Stimulated activated CD8-positive, alpha-beta memory T cell treated with anti-CD3 and anti-CD28 coated beads, Interleukin-4, amount 100 ng/mL, for 4 hours (primary cell): ENCODE measurements at regions not wholly inside any gene's neighbourhood (a gene's known extent, or its start where the extent isn't known, plus 50 kb on each side); places are given as distances from the start of the nearest gene placed in this dataset.

Experiments used
- DNase-seq, 2 donors: peaks; one replicate each; pipeline ENCODE4 v3.0.0-alpha.2; 2020; ENCODE audit warnings: low read depth in 2 of 2, low spot score in 1 of 2

DNA sequence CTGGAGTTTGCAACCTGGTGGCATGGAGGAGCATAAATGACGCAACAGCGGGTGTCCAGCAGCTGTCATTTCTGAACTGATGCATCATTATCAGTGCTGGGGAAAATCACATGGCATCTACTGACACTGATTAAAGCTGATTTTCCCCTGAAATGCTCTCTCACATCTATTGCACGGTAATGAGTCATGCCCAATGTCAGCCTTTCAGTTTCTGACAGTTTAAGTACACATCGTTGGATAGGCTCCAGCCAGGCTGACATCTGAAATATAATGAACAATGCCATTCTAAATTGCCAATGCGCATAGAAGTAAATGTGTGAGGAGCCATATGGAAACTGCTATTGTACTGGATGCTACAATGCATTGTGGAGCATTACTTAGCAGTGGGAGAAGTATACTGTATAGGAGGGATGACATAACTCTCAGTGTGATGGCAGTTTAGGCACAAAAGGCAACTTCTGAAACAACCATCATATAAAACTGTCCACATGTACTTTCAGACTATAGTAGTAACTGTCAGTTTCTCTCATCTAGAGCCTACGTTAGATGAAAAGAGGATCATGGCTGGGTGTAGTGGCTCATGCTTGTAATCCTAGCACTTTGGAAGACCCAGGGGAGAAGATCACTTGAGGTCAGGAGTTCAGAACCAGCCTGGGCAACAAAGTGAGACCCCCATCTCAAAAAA, 389.3 kb upstream of the DMAC1 start:
- no peak for DNase-seq

DNA sequence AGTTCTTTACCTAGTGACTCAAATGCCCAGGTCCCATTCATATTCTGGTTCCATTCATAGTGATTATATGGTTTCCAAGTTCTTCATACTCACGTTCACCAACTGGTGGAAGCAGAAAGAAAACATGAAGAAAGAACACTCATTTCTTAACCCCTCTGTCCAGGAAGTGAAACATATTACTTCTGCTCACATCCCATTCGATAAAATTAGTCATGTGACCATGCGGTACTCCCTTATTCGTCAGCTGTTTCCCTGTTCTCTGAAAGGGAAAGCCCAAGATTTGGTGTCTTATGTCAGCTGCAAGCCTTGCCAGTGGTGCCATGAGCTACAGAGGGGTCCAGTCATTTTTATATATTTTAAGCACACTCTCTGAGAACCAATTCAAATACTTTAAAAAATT, 387.0 kb upstream of the DMAC1 start:
- no peak for DNase-seq

DNA sequence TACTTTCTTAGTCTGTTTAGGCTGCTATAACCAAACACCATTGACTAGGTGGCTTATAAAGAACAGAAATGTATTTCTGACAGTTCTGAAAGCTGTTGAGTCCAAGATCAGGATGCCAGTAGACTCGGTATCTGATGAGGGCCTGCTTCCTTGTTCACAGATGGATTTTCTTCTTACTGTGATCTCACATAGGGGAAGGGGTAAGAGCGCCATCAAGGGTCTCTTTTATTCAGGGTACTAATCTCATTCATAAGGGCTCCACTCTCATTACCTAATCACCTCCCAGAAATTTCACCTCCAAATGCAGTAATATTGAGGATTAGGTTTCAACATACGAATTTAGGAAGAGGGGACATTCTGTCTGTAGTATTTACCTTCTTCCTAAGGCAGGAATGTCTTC, 384.0 kb upstream of the DMAC1 start:
- DNase-seq, result no peak

DNA sequence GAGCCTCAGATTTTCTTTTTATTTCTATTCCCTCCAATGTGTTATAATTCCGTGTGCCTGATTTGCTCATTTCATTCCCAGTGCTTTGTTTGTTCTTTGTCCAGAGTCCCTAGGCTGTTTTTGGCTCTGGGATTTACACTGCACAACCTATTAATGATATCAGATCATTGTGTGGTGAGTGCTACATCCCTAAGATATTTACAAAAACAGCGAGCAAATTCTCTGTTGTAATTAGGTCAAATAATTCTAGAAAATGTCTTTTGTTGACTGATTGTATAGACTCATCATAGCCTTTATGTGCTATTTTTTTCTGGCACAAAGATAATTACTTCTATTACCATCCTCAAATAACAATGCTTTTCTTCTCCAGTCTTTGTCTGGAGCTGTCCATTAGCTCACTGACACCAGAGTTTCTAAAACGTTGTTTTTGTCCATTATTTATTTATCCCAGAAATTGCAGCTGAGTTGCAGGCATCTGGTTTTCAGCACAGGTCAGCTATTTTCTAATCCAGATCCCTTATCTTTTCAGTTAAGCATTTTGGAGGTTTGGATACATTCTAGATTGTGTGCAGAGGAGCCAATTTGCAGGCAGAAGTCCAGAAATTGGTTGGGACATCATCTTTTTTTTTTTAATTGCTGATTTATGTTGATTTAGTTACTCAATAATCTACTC, 379.9 kb upstream of the DMAC1 start:
- DNase-seq, result no peak

DNA sequence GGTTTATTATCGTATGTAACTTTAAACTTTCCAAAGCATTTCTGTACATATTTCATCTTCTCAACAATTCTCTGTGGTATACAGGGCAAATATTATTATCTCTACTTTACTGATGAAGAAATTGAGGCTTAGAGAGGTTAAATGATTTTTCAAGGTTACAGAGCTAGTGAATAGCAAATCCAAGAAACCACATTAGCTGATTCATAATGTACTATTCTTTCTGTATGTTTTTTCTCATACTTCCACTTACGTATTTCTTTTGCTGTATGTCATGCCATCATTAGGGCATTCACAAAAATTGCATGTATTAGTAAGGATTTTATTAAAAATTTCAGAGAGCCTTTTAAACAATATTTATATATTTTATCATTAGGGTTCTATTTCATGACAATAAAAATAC, 372.4 kb upstream of the DMAC1 start:
- no peak for DNase-seq

DNA sequence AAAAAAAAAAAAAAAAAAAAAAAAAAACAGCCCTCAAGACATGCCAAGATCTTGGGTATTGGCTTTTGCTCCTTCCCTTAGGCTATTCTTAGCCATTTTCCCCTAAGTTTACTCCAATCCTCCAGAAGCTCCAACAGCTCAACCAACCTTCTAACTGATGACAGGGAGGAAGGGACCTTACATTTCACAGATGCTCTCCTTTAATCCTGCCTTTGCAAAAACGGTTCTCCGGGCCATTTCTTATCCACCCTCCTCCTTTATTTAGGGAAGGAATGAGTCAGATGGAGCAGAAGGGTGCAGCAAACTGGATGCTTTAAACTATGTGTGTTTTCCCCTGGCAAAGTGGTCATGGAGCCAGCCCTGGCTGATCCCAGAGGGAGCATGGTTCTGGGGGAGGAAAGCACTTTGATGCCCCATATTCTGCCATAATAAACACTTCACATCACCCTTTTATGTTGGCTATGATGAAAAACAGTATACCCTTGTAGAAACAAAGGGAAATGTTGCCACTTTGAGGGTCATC, 369.4 kb upstream of the DMAC1 start:
- no peak for DNase-seq

DNA sequence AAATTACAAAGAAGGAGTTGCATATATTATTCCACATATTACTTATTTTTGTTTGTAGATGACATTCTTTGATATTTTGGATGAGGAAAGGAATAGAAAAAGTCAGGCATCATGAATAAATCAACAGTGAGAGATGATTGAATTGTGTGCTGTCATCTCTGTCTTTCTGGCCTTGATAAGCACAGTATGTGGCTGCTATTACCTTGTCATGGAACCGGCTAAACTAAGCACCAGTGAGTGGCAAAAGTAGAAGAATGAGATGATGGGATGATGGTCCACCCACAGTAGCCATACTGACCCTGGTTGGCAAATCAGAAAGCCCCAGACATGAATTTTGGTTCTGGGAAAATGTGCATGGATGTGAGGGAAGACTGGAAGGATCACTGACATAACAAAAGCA, 361.2 kb upstream of the DMAC1 start:
- no peak for DNase-seq

DNA sequence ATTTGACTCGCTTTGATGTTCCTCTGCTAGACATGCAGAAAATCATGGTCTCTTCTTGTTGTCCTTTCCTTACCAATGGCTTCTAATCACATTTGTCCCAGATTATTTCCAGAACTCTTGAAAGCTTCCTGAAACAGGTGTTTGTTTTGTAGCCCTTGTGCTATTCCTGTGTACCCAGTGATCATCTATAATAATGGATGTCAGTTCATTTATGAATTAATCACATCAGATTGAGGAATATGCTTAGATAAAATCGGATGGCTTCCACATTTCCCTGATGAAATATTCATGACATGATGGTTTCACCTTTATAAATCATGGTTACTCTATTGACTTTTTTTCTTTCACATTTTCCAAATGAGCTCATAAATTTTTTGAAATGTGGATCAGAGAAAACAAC, 359.0 kb upstream of the DMAC1 start:
- no peak for DNase-seq

DNA sequence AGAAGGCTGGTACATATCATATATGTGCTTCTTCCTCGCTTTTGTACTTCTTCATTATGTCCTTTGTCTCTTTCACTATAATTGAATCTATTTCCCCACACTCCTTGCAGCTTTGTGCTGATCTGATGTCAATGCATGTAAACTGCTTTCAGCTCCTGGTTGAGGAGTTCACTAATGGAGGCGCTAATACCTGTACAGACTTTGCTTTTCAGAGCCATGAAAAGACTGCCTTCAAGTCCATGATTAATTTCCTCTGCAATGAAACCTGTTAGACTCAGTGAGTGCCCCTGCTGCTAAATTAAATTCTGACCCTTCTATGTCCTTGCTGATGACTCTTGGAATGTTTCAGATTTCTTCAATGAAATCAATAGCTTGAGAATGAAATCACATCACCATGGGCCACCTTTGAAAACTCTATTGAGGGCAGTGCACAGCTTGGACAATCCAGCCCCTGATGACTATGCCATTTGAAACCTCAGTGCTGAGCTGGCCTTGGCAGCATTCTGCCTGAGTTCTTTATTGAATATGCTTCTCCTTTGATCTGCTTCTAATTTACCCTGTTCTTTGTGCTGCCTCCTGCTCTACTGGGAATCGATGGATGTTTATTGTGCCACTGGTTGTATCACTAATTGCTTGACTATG, 358.2 kb upstream of the DMAC1 start:
- no peak for DNase-seq

DNA sequence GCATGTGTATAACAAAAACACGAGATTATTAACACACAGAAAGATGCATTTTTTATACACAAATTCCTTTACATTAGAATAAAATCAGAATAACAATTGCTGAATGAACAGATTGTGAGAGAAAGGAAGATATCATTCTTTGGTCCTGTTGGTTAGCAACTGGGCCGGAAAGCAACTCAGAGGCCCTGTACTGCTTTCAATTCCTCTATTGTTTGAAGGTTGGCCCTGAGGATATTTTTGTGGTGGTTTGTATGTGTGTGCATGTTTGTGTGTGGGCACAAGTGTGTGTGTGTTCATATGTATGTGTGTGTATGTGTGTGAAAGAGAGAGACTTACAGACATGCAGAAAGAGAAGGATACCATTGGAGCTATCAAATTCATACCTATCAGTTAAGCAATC, 356.8 kb upstream of the DMAC1 start:
- no peak for DNase-seq

DNA sequence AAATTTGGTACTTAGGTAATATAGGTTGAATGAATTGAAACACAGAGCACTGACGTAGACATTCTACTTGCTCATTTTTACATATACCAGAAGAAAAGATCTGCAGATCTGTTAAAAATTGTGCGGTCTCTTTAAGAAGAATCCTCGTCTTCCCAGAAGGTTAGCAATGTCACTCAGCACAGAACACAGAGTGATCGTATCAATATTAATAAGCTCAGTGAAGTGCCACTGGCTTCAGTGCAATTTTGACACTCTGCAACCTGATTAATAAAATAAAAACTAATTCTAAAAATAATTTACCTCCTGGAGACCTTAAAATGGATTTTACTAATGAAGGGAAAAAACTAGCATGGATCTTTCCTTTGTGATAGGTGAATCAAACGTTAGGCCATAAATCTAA, 356.1 kb upstream of the DMAC1 start:
- DNase-seq, result no peak

DNA sequence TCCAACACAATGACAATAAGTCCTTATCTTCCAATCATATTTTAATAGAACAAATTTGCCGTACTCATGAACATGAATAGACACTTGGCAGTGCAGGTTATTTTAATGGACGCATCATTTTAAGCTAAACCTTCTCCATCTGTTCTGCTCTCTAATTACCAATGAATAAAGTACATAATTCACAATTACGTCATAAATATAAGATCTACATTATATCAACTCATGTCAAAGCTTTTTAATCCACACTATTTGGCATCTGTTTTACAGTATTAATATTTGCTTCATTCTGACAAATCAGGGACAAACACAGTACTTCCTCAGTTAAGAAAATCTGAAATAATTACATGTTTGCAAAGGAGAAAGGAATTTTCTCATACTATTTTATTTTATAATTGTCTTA, 344.1 kb upstream of the DMAC1 start:
- no peak for DNase-seq

DNA sequence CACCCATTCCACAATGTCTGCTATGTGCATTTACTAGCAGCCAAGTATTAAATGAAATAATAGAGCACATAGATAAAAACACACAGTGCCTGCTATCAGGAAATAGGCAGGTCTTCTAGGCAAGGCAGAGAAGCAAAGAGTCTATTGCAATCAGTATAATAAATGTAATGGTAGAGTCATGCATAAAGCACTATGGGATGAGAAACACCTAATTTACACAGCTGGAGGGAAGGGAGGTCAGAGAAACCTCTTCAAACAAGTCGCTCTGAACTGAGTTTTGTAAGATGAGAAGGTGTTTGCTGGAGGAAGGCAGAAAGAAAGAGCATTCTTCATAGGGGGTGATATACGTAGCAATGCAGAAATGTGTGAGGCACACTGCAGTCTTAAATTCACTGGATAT, 341.0 kb upstream of the DMAC1 start:
- DNase-seq, result no peak

DNA sequence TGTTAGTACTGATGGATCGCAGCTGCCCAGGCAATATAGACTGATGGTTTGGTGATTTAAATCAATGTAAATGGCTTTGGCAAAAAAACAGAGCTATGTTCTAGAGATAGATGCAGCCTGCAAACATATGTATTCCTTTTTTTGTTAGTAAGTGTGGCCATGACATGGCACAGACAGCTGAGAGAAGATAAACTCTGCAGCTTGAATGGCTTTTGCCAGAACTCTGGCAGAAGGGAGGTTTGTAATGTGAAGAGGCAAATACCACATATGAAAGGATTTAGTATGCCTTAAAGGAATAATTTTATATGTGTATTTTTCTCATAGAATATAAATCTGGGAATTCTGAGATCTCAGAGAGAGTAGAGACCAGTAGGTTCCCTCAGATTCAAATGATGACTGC, 340.2 kb upstream of the DMAC1 start:
- no peak for DNase-seq

DNA sequence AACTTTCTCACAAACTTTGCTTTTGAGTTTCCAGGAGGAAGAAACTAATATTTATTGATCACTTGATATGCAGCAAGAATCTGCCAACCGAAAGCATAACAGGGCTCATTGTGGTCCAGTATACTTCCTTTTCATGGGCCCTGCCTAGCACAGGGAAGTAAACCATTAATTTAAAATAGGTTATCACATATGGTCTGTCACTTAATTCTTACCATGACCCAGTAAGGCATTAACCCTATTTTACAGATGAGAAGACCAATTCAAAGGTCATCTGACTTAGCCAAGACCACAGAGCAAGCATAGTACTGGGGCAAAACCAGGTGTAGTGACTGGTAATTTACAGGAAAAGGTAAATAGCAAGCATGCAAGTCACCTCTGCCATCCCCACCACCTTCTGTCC, 336.9 kb upstream of the DMAC1 start:
- DNase-seq, result no peak

DNA sequence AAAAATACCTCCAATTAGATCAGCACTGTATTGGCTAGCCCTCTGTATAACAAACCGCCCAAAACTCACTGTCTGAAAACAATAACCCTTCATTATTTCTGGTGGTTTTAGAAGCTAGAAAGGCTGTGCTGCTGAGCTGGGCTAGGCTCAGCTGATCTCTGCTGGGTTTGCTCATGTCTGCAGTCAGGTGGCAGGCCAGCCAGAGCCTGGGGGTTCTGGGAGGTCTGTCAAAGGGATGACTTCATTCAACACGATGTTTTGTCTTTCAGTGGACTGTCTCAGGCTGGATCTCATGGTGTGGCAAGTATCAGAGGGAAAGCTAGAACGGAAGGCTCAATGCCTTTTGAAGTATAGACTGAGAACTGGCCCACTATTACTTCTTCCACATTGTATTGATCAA, 335.1 kb upstream of the DMAC1 start:
- no peak for DNase-seq

DNA sequence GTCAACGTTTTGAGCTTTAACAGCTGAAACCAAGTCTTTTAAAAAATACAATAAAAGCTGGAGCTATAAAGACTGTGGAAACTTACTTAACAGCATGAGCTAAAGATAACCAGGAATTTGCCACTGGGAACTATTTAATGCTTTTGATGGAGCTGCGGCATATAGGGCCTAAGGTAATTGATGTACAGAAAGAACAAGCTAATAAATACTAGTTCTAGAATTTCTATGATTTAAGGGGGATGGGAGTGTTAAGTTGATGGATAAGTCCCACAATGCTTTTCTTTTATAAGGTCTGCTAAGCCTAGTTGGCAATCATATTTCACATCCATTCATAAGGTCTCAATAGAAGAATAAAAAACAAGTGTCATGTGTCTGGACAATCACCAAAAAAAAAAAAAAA, 334.0 kb upstream of the DMAC1 start:
- DNase-seq, result no peak

DNA sequence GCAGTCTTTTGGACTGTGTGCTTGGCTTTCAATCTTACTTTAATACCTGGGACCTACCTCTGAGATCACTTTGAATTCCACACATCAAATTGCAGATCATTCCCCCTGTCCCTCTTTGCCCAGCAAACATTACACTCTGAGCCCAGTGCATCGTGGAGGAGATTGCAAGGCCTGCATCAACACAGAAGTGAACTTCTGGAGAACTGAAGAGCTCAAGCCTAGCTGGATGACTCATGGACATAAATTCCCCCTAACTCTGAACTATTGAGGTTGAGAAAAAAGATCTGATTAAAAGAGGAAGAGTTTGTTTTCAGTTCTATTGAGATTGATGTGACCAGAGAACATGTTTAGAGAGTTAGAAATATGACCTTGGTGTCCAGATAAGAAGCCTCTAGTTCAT, 316.0 kb upstream of the DMAC1 start:
- no peak for DNase-seq

DNA sequence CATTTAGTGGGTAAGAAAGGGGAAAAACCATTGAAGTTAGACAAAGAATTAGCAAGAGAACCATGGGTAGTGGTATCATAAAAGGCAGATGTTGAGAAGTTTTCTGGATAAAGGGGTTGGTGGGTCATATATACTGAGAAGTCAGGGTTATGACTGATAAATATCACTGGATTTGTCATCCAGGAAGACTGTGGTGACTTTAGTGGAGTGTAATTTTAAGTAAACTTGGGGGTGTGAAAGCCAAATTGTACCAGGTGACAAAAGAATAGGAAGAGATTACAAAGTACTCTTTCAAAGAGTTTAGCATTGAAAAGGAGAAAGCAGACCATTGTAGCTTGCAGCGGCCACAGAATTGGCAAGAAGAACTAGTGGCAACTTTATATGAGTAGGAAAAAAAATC, 315.2 kb upstream of the DMAC1 start:
- no peak for DNase-seq

DNA sequence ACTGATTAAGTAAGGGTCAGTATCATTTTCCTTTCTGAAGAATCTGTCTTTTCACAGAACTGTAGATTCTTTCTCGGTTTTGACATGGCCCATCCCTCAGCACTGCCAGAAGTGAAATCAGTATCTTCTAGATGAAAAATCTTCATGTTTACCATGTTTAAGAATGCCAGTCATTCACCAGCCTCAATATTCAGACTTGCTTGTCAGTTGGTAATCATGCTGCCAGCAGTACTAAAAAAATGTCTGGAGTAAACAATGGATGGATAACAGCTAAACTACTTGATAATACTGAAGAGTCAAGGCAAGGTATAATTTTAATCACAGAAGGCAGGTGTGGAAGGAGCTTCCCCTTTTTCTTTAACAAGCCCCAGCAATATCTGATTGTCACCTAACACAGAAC, 306.8 kb upstream of the DMAC1 start:
- DNase-seq, result no peak

DNA sequence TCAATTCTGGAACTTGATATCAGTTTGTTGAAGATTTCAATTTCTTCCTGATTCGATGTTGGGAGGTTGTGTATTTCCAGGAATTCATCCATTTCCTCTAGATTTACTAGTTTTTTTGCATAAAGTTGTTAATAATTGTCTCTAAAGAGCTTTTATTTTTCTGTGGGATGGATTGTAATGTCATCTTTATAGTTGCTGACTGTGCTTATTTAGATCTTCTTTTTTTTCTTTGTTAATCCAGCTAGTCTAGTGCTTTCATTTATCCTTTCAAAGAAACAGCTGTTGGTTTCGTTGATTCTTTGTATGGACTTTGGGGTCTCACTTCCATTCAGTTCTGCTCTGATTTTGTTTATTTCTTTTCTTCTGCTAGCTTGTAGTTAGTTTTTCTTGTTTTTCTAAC, 302.0 kb upstream of the DMAC1 start:
- no peak for DNase-seq

DNA sequence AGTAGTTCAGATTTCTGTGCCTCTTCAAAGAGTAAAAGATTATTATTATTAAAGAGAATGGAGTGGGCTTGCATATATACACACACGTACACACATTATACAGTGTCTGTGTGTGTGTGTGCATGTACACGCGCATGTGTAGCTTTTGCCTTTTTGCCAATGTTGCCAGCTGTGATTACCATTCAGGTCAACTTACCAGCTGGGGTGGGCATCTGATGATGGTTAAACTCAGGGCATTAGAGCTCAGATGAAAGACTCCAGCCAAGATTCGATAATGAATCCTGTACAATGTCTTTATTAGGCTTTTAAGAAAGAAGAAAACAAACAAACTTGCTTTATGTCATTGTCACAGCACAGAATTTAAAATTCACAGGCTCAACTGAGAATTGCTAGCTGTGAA, 296.5 kb upstream of the DMAC1 start:
- no peak for DNase-seq

DNA sequence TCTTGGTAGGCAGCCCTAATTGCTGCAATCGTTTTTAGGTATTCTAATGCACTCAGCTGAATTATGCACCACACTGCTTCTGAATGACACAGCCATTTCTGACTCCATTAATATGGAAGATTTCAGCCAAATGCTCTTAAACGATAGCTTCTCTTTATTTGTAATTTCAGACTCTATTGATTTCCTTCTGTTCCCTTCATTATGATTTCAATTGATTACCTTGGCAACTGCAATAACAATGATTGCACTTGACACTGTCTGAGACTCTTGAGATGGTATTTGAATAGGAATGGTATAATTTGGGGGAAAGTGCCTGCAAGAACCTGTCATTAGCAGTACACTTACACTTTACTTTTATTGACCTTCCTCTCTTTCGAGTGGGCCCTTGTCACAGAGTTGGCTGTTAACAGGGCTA, 296.1 kb upstream of the DMAC1 start:
- DNase-seq, result no peak
